HG03108 (cell line): ENCODE measurements at regions not wholly inside any gene's neighbourhood (a gene's known extent, or its start where the extent isn't known, plus 50 kb on each side); places are given as distances from the start of the nearest gene placed in this dataset.

ENCODE experiments used
- ATAC-seq: cut with Tn5 transposase; IDR thresholded peaks from one replicate; pipeline ENCODE4 v1.9.1; 2021; ENCODE audit warnings: moderate library complexity; ENCODE audit not compliant: unreplicated experiment

DNA sequence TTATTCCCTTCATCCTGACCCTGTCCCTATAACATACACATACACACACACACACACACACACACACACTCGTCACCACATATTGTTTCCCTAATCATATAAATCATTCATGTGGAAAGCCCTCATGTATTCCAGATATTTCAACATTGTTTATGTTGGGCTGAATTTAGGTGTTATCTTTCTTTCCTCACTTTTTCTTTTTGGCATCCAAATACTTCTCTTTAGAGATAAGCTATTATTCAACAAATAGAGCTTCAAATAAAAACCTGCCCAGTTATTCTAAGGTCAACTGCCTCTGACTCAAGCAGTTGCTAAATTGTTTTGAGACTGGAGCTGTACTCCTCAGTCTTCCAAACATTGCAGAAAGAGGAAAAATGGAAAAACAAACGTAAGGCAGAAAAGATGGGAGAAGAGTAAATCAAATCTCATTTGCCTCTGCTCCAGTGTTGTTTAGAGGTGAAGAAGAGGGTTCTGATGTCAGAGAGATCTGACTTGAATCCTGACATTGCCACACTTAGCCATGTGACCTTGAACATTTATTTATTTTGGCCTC lies 215.7 kb downstream of the GAS1 start:
- ATAC-seq, result no peak

DNA sequence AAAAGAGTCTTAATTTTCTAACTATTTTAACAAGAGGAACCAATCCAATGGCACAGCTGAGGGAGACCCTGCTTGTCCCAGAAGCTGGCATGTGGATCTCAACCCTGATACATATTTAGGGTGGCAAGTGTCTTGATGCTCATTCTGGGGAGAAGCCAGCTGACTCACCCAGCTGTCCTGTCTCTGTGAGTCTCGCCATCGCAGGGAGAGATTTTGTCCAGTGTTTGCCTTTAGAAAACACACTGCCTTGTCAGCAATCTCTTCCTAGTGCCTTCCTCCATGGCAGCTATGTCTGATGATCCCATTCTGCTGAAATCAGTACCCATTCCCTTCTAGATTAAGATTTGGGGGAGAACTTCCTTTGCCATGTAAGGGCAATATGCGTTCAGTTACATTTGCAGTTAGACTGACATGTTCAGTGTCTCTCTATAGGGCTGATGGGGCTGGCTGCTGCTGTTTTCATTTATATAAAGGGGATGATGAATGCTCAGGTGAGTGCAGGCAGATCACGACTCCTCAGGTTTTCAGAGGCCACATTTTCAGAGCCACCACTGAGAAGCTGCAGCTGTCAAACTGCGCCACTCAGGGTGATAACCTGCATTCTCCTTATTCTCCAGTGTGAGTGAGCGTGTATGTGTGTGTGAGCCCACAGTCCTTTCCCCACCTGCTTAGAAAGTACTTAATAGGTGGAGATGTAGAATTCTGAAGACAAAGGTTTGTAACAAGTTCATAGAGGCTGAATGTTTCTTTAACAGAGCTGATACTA lies 217.0 kb downstream of the GAS1 start:
- ATAC-seq, result no peak

DNA sequence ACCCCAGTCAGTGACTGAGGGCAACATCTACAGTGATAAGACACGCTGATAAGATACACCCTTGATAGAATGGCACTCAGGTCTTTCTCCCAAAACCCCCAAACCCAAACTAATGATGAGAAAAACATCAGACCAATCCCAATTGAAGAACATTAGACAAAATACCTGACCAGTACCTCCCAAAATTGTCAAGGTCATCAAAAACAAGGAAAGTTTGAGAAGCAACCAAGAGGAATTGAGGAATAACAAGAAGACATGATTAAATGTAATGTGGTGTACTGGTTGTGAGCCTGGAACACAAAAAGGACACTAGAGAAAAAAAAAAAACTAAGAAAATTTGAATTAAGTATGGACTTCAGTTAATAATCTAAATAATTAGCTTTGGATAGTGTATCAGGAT lies 222.8 kb downstream of the GAS1 start:
- no peak for ATAC-seq

DNA sequence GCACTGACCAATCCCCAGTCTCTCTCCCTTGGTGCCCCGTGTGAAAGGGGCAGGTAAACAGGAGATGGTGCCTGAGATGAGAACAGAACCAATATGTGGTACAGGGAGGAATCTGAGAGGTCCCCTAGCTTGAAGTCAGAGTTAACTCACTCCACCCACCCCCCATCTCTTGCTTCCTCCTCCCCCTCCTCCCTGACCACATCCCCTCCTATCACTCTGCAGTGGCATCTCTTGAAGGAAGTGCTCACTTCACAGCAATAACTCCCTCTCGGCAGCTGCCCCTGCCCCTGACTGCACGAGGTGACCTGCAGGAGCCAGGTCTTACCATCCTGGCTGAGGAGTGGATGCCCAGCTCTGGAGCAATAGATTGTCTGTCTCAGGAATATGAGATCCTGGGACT lies 224.0 kb downstream of the GAS1 start:
- ATAC-seq, result no peak

DNA sequence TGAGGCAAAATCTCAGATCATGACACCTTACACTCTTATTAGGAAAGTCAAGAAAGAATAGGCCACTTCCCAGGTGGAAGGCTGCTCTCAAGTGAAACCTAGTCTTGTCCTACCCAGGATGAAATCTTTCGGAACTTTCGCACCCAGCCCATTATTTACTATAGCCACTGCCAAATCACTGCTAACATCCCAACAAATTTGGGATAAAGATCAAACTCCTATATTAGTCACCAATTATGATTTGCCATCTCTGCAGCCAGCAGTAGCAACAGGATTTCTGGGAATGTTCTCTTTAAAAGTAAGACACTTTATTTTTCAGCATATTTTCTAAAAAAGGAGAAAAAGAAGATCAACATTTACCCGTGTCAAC lies 224.6 kb downstream of the GAS1 start:
- no peak for ATAC-seq

DNA sequence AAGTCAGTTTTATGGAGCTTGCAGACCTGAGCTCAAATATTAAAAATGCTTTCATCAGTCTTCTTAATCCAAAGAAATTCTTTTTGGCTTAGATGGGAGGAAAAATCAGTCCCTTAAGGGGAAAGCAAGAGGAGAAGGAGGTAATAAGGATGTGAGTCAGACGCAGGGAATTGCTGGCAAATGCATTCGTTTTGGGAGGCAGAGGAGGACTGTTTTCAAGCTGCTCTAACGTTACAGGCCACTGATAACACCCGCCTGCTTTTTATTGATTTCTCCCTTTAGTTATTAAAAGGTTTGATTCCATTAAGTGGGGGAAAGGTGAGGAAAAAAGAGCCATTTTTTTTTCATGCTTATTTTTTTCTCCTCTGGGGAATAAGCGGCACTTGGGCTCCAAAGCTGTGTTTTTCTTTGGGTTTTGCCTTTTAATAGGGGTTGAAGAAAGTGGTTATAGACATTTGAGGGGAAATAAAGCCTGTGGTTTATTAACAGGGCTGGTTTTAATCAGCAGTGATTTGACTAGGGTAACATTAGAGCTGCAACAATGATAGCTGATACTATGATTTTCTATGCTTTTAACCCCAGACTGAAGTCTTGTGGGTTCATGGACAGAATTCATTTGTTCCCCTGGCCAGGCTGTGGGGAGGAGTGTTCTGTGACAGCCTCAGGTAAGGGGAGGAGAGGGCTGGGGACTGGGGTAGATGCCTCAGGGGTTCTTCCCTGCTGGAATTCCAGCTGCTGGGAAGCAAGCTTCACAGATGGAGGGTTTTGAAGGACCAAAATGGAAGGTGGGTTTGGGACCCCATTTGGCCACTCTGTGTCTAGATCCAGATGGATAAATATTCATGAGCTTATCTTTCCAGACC lies 225.2 kb downstream of the GAS1 start:
- no peak for ATAC-seq

DNA sequence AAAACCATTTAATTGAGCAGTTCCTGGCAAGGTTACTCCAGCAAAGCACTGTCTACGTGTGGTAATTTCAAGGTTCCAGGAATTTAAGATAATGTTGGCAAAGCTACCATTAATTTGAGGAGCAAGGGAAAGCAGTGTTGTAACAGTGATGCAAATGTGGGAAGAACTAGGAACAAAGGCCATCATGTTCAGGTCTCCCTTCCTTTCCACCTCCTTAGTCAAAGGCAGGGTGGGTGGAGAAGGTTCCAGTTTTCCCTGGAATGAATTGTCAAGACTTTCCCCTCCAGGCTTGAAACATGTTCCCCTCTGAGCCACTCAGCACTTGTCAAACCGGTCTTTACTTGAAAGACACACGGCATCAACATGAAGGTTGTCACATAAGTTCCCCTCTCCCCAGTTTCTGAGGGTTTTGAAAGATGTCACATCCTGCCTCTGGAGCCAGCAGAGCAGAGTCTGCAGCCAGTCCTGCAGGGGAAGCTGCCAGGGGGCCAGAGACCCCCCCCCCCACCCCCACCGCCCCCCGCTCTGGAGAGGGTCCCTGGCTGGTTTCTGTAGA lies 226.0 kb downstream of the GAS1 start:
- ATAC-seq, result no peak

DNA sequence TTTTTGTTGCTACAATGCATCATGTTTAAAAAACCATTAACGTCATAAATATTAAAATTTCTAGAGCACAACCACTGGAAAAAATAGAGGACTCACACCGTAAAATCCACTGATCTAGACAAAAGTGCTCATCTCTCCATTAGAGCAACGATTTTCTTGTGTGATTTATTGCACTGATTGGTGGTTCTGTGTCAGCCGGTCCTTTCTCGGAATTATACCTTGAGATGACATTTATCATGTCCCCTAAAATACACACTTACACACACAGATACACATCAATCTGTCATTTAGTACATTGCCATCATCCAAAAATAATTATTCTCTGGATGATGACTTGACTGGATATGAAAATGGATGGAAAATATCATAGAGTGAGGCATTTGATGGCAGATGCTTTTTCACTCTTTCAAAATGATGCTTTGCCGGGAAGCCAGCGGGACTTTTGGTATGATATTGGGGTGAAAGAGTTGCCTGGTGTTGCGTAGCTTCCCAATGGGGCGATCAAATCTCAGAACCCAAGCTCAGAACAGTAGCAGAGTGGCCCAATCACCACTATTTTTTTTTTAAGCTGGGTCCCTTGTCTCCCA lies 226.6 kb downstream of the GAS1 start:
- ATAC-seq, result no peak

DNA sequence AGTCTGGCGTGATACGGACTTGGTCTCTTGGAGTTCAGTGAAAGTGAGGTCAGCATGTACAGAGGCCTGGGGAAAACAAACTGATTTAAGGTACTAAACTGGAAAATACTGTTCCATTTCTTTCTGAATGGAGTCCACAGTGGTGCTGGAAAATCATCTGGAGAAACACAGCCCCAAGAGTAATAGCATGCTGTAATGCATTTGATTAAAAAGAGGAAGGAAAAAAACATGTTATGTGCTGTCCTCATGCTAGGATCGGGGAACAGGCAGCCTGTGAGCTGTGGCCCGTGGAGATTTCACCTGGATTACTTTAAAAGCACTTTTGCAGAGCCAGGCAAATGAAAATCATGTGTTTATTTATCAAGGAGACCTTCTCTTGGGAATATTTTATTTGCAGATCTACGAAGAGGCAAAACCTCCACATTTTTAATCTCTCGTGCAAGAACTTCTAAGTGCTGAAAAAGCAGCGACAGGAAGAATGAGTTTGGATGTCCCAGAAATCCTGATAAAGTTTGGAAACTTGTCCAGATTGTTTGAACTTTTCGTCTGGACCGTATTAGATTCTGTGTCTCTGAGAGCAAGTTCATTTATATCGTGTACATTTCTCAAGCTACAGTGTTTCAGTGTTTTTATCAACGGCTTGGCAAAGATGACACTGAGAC lies 228.8 kb downstream of the GAS1 start:
- no peak for ATAC-seq

DNA sequence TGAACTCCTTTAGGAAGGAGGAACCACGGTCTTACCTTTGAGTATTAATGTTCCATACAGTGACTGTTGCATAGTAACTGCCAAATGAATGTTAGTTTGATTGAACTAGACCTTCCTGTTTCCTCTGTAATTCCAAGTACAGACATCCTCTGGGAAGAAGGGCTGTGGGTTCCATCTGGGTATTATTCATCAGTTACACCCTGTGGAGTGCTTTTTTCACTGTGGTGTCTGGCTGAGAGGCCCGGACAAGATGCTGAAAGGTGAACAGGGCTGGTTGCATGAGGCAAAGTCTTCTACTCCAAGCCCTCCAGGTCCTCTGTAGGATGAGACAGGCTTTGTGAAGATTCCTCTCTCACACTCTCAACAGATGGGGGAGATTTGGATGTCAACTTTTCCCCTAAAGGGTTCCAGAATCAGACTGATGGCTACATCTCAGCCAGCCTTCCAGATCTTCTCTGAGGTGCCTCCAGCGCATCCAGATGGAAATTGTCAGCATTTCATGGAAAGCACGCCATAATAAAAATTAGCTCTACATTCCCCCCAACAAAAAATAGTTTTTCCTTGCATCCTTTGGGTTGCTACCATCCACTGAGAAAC lies 230.9 kb downstream of the GAS1 start:
- ATAC-seq, result no peak

DNA sequence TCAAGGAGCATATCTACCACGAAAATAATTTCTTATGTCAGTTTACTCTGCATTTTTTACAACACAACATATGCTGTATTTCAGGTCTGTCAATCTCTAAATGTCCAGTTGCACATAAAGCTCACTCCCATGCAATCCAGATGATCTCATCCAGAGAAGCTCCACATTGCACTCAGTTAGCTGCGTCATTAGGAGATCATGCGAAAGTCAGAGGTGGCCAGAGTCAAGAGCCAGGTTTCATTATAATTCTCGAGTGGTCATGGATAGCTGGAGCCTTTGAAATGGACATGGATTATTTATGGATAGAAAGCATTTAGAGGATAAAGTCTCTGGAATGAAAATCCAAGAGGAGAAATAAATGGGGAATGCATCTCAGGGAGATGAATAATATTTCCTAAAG lies 232.3 kb downstream of the GAS1 start:
- no peak for ATAC-seq

DNA sequence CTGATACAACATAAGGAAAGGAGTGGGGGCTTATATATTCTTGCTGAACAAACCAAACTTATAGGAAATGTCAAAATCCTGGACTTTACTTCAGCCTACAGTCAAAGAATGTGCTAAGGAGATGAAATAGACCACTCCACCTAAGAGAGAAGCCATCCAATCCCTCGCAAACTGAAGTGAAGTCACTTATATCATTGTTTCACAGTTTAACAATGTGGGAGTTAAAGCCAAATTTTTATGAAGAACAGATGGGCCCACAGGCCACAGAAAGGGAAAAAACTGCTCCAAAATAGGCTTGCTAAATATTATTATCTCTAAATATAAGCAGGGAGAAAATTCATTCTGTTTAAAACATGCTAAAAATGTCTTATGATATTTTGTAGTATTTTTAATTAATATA lies 233.3 kb downstream of the GAS1 start:
- ATAC-seq, result no peak

DNA sequence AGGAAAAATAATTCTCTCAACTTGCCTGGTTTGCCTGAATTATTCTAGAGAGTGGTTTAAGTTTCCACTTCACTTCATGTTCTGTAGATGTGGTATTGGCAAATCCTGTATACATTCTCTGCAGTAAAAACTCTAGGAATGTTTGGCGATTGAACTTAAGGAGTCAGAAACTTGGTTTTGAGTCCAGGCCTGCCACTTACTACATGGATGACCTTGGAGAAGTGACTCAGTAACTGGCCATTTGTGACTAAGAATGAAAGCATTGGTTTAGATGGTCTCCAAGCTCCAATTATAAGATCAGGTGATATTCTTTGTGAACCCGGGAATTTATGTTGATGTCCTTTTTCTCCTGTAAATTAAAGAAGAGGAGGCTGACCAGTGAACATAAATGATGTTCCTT lies 233.8 kb downstream of the GAS1 start:
- no peak for ATAC-seq

DNA sequence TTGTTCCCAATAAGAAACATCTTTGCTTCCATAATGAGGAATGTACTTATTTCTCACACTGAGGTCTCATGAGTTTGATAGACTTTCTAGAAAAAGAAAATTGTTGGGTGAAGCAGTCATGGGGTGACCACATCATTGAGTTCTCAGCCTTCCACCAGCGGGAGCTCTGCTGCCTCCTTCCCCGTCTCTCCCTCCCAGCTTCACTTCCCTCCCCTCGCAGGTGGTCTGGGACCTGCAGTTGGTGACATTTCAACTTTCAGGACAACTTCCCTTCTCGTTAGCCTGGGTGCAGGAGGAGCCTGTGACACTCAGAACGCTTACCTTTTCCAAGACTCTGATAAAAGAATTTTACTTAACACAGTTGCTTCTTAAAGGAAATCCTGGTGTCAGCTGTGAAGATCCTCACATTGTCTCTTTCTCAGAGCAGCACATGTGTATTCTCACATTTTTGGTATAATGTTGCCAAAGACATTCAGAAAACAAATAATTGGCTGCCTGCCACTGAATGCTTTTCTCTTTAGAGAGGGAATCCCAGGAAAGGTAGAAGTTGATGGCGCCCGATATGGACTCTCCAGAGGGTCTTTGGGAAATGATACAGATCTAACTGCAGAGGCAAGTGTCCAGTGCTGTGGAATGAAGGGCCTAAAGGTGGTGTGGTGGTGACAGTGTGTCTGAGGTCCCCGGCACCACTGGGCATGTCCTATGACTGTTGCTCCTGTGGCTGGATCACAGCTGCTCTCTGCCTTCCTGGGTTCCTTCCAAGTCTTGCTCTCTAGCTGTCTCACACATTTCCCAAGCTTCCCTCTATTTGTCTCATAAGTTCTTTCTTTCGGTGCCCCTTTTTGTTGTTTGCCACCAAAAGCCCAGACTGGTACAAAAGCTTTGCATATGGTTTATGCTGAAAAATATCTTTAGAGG lies 238.1 kb downstream of the GAS1 start:
- ATAC-seq, result no peak

DNA sequence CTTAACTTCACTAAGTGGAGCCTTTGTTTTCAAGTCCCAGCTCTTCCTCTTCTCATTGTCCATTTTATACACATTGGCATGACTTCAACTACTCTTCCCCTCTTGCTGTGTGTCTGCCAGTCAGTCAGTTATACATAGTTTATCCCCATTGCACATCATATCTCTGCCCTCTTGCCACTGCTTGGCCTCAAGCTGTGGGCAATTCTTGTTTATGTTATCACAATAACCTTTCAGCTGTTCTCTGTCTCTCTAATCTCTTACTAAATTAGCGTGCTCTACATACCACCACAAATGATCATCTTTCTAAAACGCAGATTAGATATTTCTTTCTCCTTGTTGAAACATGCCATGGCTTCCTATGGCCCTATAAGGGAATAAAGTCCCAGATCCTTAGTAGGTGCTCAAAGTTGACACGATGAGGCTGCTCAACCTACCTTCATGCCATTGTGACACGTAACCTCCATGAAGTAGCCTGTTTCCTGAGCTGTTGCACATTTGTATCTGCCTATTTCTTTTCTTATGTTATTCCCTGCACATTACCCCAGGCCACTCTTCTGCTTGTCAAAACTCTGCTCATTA lies 239.3 kb downstream of the GAS1 start:
- ATAC-seq, result no peak

DNA sequence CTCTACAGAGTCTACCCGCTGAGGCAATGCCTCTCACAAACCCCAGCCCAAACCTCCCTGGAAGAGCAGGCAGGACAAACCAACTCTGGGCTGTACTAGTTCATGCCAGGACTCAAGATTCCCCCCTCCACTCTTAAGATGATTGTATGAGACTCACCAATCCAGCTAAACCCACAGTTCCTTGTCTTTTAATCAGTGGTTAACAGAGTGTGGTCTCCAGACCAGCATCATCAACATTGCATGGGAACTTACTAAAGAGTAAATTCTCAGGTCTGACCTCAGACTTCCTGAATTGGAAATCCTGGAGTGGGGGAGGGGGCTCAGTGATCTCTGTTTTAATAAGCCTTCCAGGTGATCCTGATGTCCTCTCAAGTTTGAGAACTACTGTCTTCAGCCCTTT lies 240.9 kb downstream of the GAS1 start:
- ATAC-seq, result no peak

DNA sequence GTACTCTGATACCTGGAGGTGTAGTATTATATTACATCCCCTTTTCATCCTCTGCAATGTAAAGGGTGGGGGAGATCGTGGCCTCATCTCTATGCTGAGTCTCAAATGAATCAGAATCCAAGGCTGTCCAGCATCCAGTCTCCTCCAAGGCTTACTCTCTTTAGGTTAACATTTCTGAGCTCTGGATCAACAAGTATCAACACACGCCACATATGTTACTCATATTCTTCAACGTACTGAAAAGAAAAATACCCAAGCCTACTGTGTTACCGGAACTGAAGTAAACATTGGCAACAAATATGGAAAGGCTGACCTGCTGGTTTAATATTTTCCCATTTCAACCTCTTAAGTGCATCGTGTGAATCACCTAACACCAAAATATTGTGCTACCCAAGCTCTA lies 241.8 kb downstream of the GAS1 start:
- ATAC-seq, result no peak

DNA sequence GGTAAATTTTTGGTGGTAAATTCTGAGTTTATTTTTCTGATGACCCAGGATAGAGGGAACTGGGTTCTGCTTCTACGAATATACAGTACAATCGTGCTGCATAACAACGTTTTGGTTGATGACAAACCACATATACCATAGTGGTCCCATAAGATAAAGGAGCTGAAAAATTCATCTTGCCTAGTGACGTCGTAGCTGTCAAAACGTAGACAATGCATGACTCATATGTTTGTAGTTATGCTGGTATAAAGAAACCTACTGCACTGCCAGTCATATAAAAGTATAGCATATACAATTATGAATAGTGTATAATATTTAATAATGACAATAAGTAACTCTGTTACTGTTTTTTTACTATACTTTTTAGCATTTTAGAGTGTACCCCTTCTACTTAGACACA lies 244.0 kb downstream of the GAS1 start:
- ATAC-seq, result no peak

DNA sequence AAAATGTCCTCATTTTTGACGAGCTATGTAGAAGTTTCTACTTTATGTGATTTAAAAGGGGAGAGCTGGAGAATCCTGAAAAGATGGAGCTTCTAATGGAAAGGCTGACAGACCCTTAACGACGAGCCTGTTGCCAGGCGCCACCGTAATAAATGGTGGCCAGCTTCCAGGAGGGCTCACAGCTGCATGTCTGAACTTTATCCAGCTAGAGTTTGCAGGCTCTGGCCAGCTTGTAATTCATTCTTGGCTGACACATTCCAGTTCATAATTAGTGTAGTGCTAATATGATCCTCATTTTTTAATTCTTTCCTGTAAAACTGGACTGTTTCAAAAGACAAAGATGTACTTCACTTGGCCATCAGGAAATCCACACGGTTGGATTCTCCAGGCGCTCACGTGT lies 246.7 kb downstream of the GAS1 start:
- no peak for ATAC-seq
